GM21390 (cell line): ENCODE measurements at regions not wholly inside any gene's neighbourhood (a gene's known extent, or its start where the extent isn't known, plus 50 kb on each side); places are given as distances from the start of the nearest gene placed in this dataset.
"Not testable (repeated sequence)": the region's sequence is repeated elsewhere in the genome, so short reads cannot be mapped to it uniquely, and the experiment has no call there.

Experiments used
- ATAC-seq: cut with Tn5 transposase; IDR thresholded peaks from one replicate; pipeline ENCODE4 v1.9.1; 2021; ENCODE audit not compliant: unreplicated experiment

GRCh38 chr2:215565897-215566296, 130.0 kb upstream of the FN1 start:
- no peak for ATAC-seq

- no peak for ATAC-seq
Observed at GRCh38 chr2:215557701-215558100, 121.8 kb upstream of the FN1 start.

- no peak for ATAC-seq
Observed at GRCh38 chr2:215556979-215557378, 121.1 kb upstream of the FN1 start.

- ATAC-seq = no peak
Observed at GRCh38 chr2:215554689-215555498, 119.0 kb upstream of the FN1 start.

GRCh38 chr2:215553946-215554345, 118.1 kb upstream of the FN1 start:
- no peak for ATAC-seq

- ATAC-seq = no peak
Observed at GRCh38 chr2:215552144-215552580, 116.3 kb upstream of the FN1 start.

GRCh38 chr2:215550331-215550730, 114.5 kb upstream of the FN1 start:
- no peak for ATAC-seq

GRCh38 chr2:215548714-215549113, 112.8 kb upstream of the FN1 start:
- no peak for ATAC-seq

- no peak for ATAC-seq
Observed at GRCh38 chr2:215542690-215543089, 106.8 kb upstream of the FN1 start.

- ATAC-seq = no peak
Observed at GRCh38 chr2:215540658-215541057, 104.8 kb upstream of the FN1 start.

- no peak for ATAC-seq
Observed at GRCh38 chr2:215537611-215538010, 101.7 kb upstream of the FN1 start.

GRCh38 chr2:215536510-215536909, 100.6 kb upstream of the FN1 start:
- ATAC-seq = no peak

GRCh38 chr2:215535741-215536140, 99.9 kb upstream of the FN1 start:
- no peak for ATAC-seq

GRCh38 chr2:215535125-215535668, 99.3 kb upstream of the FN1 start:
- no peak for ATAC-seq

GRCh38 chr2:215533716-215534115, 97.8 kb upstream of the FN1 start:
- not testable (repeated sequence) for ATAC-seq

GRCh38 chr2:215532844-215533243, 97.0 kb upstream of the FN1 start:
- ATAC-seq = no peak

- no peak for ATAC-seq
Observed at GRCh38 chr2:215531284-215531683, 95.4 kb upstream of the FN1 start.

- no peak for ATAC-seq
Observed at GRCh38 chr2:215530191-215530968, 94.5 kb upstream of the FN1 start.

GRCh38 chr2:215529271-215529670, 93.4 kb upstream of the FN1 start:
- ATAC-seq = no peak

GRCh38 chr2:215528555-215528954, 92.7 kb upstream of the FN1 start:
- ATAC-seq = no peak

- no peak for ATAC-seq
Observed at GRCh38 chr2:215527736-215528135, 91.9 kb upstream of the FN1 start.

GRCh38 chr2:215526341-215526740, 90.5 kb upstream of the FN1 start:
- ATAC-seq = no peak
